WTC11 (cell line): ENCODE measurements at regions not wholly inside any gene's neighbourhood (a gene's known extent, or its start where the extent isn't known, plus 50 kb on each side); places are given as distances from the start of the nearest gene placed in this dataset.

ENCODE experiments used
- ATAC-seq: fragments of 200-7000 bp; cut with Tn5 transposase; 2 replicates; pipeline ENCODE4 v1.10.0; 2021; ENCODE audit warnings: mild to moderate bottlenecking, moderate library complexity
- CTCF ChIA-PET: fragments of 300-600 bp; sonication (Branson Sonifier 250); formaldehyde crosslinking; loops from one replicate; lab custom pipeline; 2021; ENCODE audit warnings: antibody characterized with exemption; lab: Charles Lee
- POLR2A ChIA-PET: fragments of 350-600 bp; sonication (Branson Sonifier 250); formaldehyde crosslinking; loops from one replicate; lab custom pipeline; 2021; ENCODE audit warnings: antibody characterized with exemption; lab: Charles Lee
- DNase-seq: peaks from one replicate; pipeline ENCODE4 v3.0.0; 2021; ENCODE audit warnings: low spot score
- H3K27ac Mint-ChIP-seq: 2 replicates; pipeline ENCODE4 v1.8.0; 2021; ENCODE audit warnings: mixed read lengths
- H3K27me3 Mint-ChIP-seq: 2 replicates; pipeline ENCODE4 v1.8.0; 2021; ENCODE audit warnings: low read depth, mild to moderate bottlenecking, moderate library complexity, mixed read lengths
- H3K36me3 Mint-ChIP-seq: 2 replicates; pipeline ENCODE4 v1.8.0; 2021; ENCODE audit warnings: mixed read lengths
- H3K4me1 Mint-ChIP-seq: 2 replicates; pipeline ENCODE4 v1.8.0; 2022; ENCODE audit warnings: mixed read lengths
- H3K4me3 Mint-ChIP-seq: 2 replicates; pipeline ENCODE4 v1.8.0; 2021; ENCODE audit warnings: mild to moderate bottlenecking, moderate library complexity, mixed read lengths
- H3K9me3 Mint-ChIP-seq: 2 replicates; pipeline ENCODE4 v1.8.0; 2021; ENCODE audit warnings: mixed read lengths
- ATF6 ChIP-seq: sonication (generic); formaldehyde crosslinking; IDR thresholded peaks from 2 replicates; pipeline ENCODE4 v1.8.1; 2023; ENCODE audit warnings: mild to moderate bottlenecking, missing genetic modification reagents
- E2F1 ChIP-seq: sonication (generic); formaldehyde crosslinking; IDR thresholded peaks from 2 replicates; pipeline ENCODE4 v1.8.0; 2022; ENCODE audit warnings: mild to moderate bottlenecking, missing genetic modification reagents
- FOXP1 ChIP-seq: sonication (generic); formaldehyde crosslinking; IDR thresholded peaks from 2 replicates; pipeline ENCODE4 v1.8.0; 2022; ENCODE audit warnings: missing genetic modification reagents, mild to moderate bottlenecking, moderate library complexity, borderline replicate concordance
- IRF1 ChIP-seq: sonication (generic); formaldehyde crosslinking; IDR thresholded peaks from 2 replicates; pipeline ENCODE4 v1.8.0; 2023; ENCODE audit warnings: missing genetic modification reagents
- IRF2 ChIP-seq: sonication (generic); formaldehyde crosslinking; IDR thresholded peaks from 2 replicates; pipeline ENCODE4 v1.8.0; 2022; ENCODE audit warnings: low read depth, missing genetic modification reagents, borderline replicate concordance
- MAX ChIP-seq: sonication (generic); formaldehyde crosslinking; IDR thresholded peaks from 2 replicates; pipeline ENCODE4 v1.8.0; 2022; ENCODE audit warnings: mild to moderate bottlenecking, missing genetic modification reagents
- MXD4 ChIP-seq: fragments of 250-450 bp; sonication (Bioruptor Pico); IDR thresholded peaks from 2 replicates; pipeline ENCODE4 v1.8.0; 2021; ENCODE audit warnings: mild to moderate bottlenecking, moderate library complexity, borderline replicate concordance
- NFATC4 ChIP-seq: fragments of 250-450 bp; sonication (Bioruptor Pico); IDR thresholded peaks from 2 replicates; pipeline ENCODE4 v1.9.0; 2021; ENCODE audit warnings: mild to moderate bottlenecking
- NFYB ChIP-seq: sonication (generic); formaldehyde crosslinking; conservative IDR thresholded peaks from 2 replicates; pipeline ENCODE4 v1.8.0; 2022; ENCODE audit warnings: low read depth, missing genetic modification reagents
- NR1H2 ChIP-seq: sonication (generic); formaldehyde crosslinking; IDR thresholded peaks from 2 replicates; pipeline ENCODE4 v1.9.0; 2021; ENCODE audit warnings: mild to moderate bottlenecking, moderate library complexity, missing genetic modification reagents
- NR3C1 ChIP-seq: sonication (generic); formaldehyde crosslinking; conservative IDR thresholded peaks from 2 replicates; pipeline ENCODE4 v1.8.1; 2023; ENCODE audit warnings: low read depth, mild to moderate bottlenecking, missing genetic modification reagents
- OVOL2 ChIP-seq: fragments of 250-450 bp; sonication (Bioruptor Pico); IDR thresholded peaks from 2 replicates; pipeline ENCODE4 v1.9.0; 2021; ENCODE audit warnings: mild to moderate bottlenecking, borderline replicate concordance
- PRDM15 ChIP-seq: sonication (generic); formaldehyde crosslinking; IDR thresholded peaks from 2 replicates; pipeline ENCODE4 v1.8.0; 2022; ENCODE audit warnings: missing genetic modification reagents
- PREB ChIP-seq: sonication (generic); formaldehyde crosslinking; IDR thresholded peaks from 2 replicates; pipeline ENCODE4 v1.8.1; 2022; ENCODE audit warnings: mild to moderate bottlenecking, missing genetic modification reagents, moderate library complexity, borderline replicate concordance
- SP1 ChIP-seq: sonication (generic); formaldehyde crosslinking; conservative IDR thresholded peaks from 2 replicates; pipeline ENCODE4 v1.8.1; 2022; ENCODE audit warnings: missing genetic modification reagents
- TCF7 ChIP-seq: sonication (generic); formaldehyde crosslinking; IDR thresholded peaks from 2 replicates; pipeline ENCODE4 v1.8.0; 2022; ENCODE audit warnings: mild to moderate bottlenecking, low read depth, missing genetic modification reagents, moderate library complexity
- TEAD1 ChIP-seq: sonication (generic); formaldehyde crosslinking; IDR thresholded peaks from 2 replicates; pipeline ENCODE4 v1.8.0; 2022; ENCODE audit warnings: mild to moderate bottlenecking, missing genetic modification reagents
- TP53 ChIP-seq: sonication (generic); formaldehyde crosslinking; IDR thresholded peaks from 2 replicates; pipeline ENCODE4 v1.8.1; 2023; ENCODE audit warnings: mild to moderate bottlenecking, missing genetic modification reagents
- ZMAT4 ChIP-seq: fragments of 250-450 bp; sonication (Bioruptor Pico); IDR thresholded peaks from 2 replicates; pipeline ENCODE4 v1.9.0; 2021; ENCODE audit warnings: mild to moderate bottlenecking
- ZNF317 ChIP-seq: sonication (generic); formaldehyde crosslinking; IDR thresholded peaks from 2 replicates; pipeline ENCODE4 v1.8.1; 2023; ENCODE audit warnings: low read depth, mild to moderate bottlenecking, moderate library complexity, missing genetic modification reagents, borderline replicate concordance
- ZNF423 ChIP-seq: fragments of 250-450 bp; sonication (Bioruptor Pico); IDR thresholded peaks from 2 replicates; pipeline ENCODE4 v2.1.2; 2022; ENCODE audit warnings: mild to moderate bottlenecking, moderate library complexity

- ATAC-seq (no peak), DNase-seq (no peak)
- Mint-ChIP-seq H3K4me1 (peaks cover 25% of the 10 kb centered on the region), H3K4me3 (no peak overlapping the region), H3K36me3 (no peaks in the 10 kb centered on the region), H3K27me3 (no peaks in the 10 kb centered on the region; the same call in none of the 2 replicates), H3K27ac (no peak overlapping the region), H3K9me3 (peaks cover 14% of the 10 kb centered on the region)
- POLR2A ChIA-PET, result no interaction called here
- CTCF ChIA-PET, result interaction anchor here (1.3 to 1.9 kb wide), 2 partner anchors 9 to 104 kb away, joined by 4 to 8 read pairs; no protein-coding TSS in a partner anchor
- TF ChIP-seq TEAD1 (CRISPR knock-in tag), result no peak
- no peak for TF ChIP-seq PREB (CRISPR knock-in tag)
- TF ChIP-seq FOXP1, result no peak
- TF ChIP-seq NFYB (CRISPR knock-in tag), result no peak
- no peak for TF ChIP-seq MXD4 (CRISPR knock-in tag)
- TF ChIP-seq NFATC4 (CRISPR knock-in tag), result no peak
- TF ChIP-seq MAX (CRISPR knock-in tag), result no peak
- no peak for TF ChIP-seq ATF6 (CRISPR knock-in tag)
- TF ChIP-seq NR1H2 (CRISPR knock-in tag), result no peak
- TF ChIP-seq IRF1 (CRISPR knock-in tag), result no peak
These were observed 100.8 kb downstream of the C9orf50 start for GRCh38 chr9:129520082-129520481.

- no peak overlapping the region for H3K27ac Mint-ChIP-seq
- H3K4me3 Mint-ChIP-seq, result no peak overlapping the region
- peaks cover 9% of the 10 kb centered on the region for H3K27me3 Mint-ChIP-seq
- ChIA-PET POLR2A (no interaction called here), CTCF (interaction anchor here (0.8 kb wide), 1 partner anchor 106 kb away, joined by 4 read pairs; no protein-coding TSS in a partner anchor)
- no peak for TF ChIP-seq SP1 (CRISPR knock-in tag)
- no peak for TF ChIP-seq OVOL2 (CRISPR knock-in tag)
- TF ChIP-seq ZNF423 (CRISPR knock-in tag), result no peak
- no peak for TF ChIP-seq TCF7 (CRISPR knock-in tag)
- ATAC-seq (no peak), DNase-seq (no peak)
- H3K9me3 Mint-ChIP-seq, result peaks cover 25% of the 10 kb centered on the region
- H3K4me1 Mint-ChIP-seq, result peaks cover 12% of the 10 kb centered on the region
- peaks cover 10% of the 10 kb centered on the region for H3K36me3 Mint-ChIP-seq
These were observed 102.8 kb downstream of the C9orf50 start for GRCh38 chr9:129518074-129518473.

- peaks cover 9% of the 10 kb centered on the region for H3K27me3 Mint-ChIP-seq
- CTCF ChIA-PET, result interaction anchor here (0.8 kb wide), 1 partner anchor 107 kb away, joined by 4 read pairs; no protein-coding TSS in a partner anchor
- peaks cover 8% of the 10 kb centered on the region for H3K4me1 Mint-ChIP-seq
- peaks cover 33% of the 10 kb centered on the region for H3K9me3 Mint-ChIP-seq
- POLR2A ChIA-PET, result no interaction called here
- no peak for ATAC-seq
- H3K36me3 Mint-ChIP-seq, result peaks cover 16% of the 10 kb centered on the region
- H3K27ac Mint-ChIP-seq, result no peak overlapping the region; the same call in 1 of the 2 replicates
- no peak for DNase-seq
- H3K4me3 Mint-ChIP-seq, result no peak overlapping the region
- no peak for TF ChIP-seq TP53
- TF ChIP-seq ATF6 (CRISPR knock-in tag), result no peak
- no peak for TF ChIP-seq PRDM15
- no peak for TF ChIP-seq TCF7 (CRISPR knock-in tag)
- TF ChIP-seq IRF2 (CRISPR knock-in tag), result no peak
- no peak for TF ChIP-seq ZNF317 (CRISPR knock-in tag)
- TF ChIP-seq ZMAT4, result no peak
- TF ChIP-seq E2F1 (CRISPR knock-in tag), result no peak
- no peak for TF ChIP-seq NR3C1 (CRISPR knock-in tag)
- no peak for TF ChIP-seq SP1 (CRISPR knock-in tag)
These were observed 103.9 kb downstream of the C9orf50 start for GRCh38 chr9:129517006-129517405.
